ENCODE measurements at regions not wholly inside any gene's neighbourhood (a gene's known extent, or its start where the extent isn't known, plus 50 kb on each side); places are given as distances from the start of the nearest gene placed in this dataset.

- TF ChIP-seq CTCF (conservative IDR thresholded peaks at IDR 0.05) (no peak), ZFX (IDR thresholded peaks at IDR 0.05) (no peak)
These were observed 95.4 kb upstream of the TNRC6C start for GRCh38 chr17:77862890-77863813.

GRCh38 chr17:77863814-77864161 lies 94.7 kb upstream of the TNRC6C start:
- TF ChIP-seq ZFX (IDR thresholded peaks at IDR 0.05) (no peak), CTCF (conservative IDR thresholded peaks at IDR 0.05) (no peak)

More at GRCh38 chr17:77862890-77863813, 95.4 kb upstream of the TNRC6C start:
- no peak overlapping the region for H3K27ac ChIP-seq

GRCh38 chr17:77864234-77865111 lies 94.0 kb upstream of the TNRC6C start:
- no peak overlapping the region for H3K27ac ChIP-seq
- TF ChIP-seq CTCF (conservative IDR thresholded peaks at IDR 0.05), result no peak
- TF ChIP-seq ZFX (IDR thresholded peaks at IDR 0.05), result no peak

More at GRCh38 chr17:77863814-77864161, 94.7 kb upstream of the TNRC6C start:
- H3K27ac ChIP-seq, result no peak overlapping the region

GRCh38 chr17:77865112-77865611 lies 93.3 kb upstream of the TNRC6C start:
- TF ChIP-seq ZFX (IDR thresholded peaks at IDR 0.05), result no peak
- TF ChIP-seq CTCF (conservative IDR thresholded peaks at IDR 0.05), result no peak
- no peak overlapping the region for H3K27ac ChIP-seq

- no peak for TF ChIP-seq CTCF (conservative IDR thresholded peaks at IDR 0.05)
- no peak overlapping the region for H3K27ac ChIP-seq
These were observed 92.8 kb upstream of the TNRC6C start for GRCh38 chr17:77865716-77866115.

GRCh38 chr17:77867308-77867781 lies 91.2 kb upstream of the TNRC6C start:
- H3K27ac ChIP-seq, result no peak overlapping the region
- TF ChIP-seq ZFX (IDR thresholded peaks at IDR 0.05) (no peak), CTCF (conservative IDR thresholded peaks at IDR 0.05) (no peak)

Data from C4-2B (cell line).